ENCODE measurements at regions not wholly inside any gene's neighbourhood (a gene's known extent, or its start where the extent isn't known, plus 50 kb on each side); places are given as distances from the start of the nearest gene placed in this dataset.

DNA sequence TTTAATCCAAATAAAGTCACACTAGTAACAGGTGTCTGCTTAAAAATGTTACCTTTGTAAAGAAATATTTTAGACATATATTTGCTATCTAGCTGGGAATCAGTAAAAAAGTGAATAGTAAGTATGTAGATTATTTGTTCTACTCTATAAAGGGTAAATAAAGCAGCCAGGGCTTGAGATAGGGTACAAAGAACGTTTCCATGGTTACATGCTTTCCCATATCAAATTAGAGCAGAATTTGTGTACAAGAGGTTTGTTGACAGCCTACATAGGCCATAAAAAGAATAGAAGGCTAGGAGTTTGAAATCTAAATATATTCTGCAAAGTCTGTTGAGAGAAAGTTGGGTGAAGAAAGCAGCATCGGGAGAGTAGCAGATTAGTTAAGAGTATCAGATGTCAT is 160.9 kb upstream of the POU5F2 start:
- TF ChIP-seq CTCF (IDR thresholded peaks at IDR 0.05) = no peak
- no peak for TF ChIP-seq EZH2 (IDR thresholded peaks at IDR 0.05; ENCODE audit: borderline replicate concordance, insufficient read depth, low read depth, low read length, poor library complexity, severe bottlenecking)

Measured in B cell (primary cell).